Colonic mucosa (tissue), 4 donors: ENCODE measurements at regions not wholly inside any gene's neighbourhood (a gene's known extent, or its start where the extent isn't known, plus 50 kb on each side); places are given as distances from the start of the nearest gene placed in this dataset.

Experiments
- DNase-seq: peaks from one replicate; pipeline ENCODE4 v3.0.0-alpha.2; 2020
- H3K27ac ChIP-seq: fragments of 200-600 bp; one replicate; pipeline ENCODE4 v1.8.0; 2021
- H3K27me3 ChIP-seq: fragments of 200-600 bp; one replicate; pipeline ENCODE4 v1.8.0; 2021
- H3K36me3 ChIP-seq: fragments of 200-600 bp; one replicate; pipeline ENCODE4 v1.8.0; 2021
- H3K4me1 ChIP-seq: fragments of 200-600 bp; one replicate; pipeline ENCODE4 v1.8.0; 2021; ENCODE audit warnings: mild to moderate bottlenecking
- H3K4me3 ChIP-seq: fragments of 200-600 bp; one replicate; pipeline ENCODE4 v1.8.0; 2021
- H3K9ac ChIP-seq, 2 donors: one replicate each; pipeline ENCODE4 v1.7.0; 2013; ENCODE audit warnings: control low read depth in 2 of 2, low read depth in 2 of 2, low read length in 2 of 2
- H3K9me3 ChIP-seq: fragments of 200-600 bp; one replicate; pipeline ENCODE4 v1.8.0; 2021
- intact Hi-C: fragments of 100-400 bp; cut with DNase I; formaldehyde crosslinking; loops from one replicate; pipeline ENCODE4 v1.14.1; 2022
- TF ChIP-seq, protein P1 (sequence below): fragments of 200-600 bp; IDR thresholded peaks from one replicate; pipeline ENCODE4 v1.8.0; 2022; ENCODE audit warnings: antibody characterized with exemption, mild to moderate bottlenecking
- donor health status: healthy.
- donor health status: DM: no; HTN: no; CAD: no.
- donor health status: DM: no; HTN: no; CAD: no.

DNA sequence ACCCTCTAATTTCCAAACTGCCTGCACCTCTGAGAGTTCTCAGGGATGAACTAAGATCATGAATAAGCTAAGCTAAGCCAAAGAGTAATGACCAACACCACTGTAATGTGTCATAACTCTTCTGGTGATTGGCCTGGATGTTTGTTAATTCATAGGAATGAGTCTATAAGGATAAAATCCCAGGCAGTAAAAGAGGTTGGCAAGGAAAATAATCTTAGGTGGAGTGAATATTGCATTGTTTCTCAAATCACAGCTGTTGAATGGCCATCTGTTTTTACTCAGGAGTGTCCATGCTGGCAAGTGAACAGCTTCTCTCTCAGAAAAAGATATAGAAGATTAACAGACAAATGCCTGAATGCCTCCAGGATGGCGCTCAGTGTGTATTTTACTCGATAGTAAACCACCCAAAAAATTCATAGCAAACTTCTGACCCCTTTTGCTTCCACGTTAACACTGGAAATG, 60.8 kb upstream of the GLS start:
- intact Hi-C loops, result no loop called here
- TF ChIP-seq, protein P1, sequence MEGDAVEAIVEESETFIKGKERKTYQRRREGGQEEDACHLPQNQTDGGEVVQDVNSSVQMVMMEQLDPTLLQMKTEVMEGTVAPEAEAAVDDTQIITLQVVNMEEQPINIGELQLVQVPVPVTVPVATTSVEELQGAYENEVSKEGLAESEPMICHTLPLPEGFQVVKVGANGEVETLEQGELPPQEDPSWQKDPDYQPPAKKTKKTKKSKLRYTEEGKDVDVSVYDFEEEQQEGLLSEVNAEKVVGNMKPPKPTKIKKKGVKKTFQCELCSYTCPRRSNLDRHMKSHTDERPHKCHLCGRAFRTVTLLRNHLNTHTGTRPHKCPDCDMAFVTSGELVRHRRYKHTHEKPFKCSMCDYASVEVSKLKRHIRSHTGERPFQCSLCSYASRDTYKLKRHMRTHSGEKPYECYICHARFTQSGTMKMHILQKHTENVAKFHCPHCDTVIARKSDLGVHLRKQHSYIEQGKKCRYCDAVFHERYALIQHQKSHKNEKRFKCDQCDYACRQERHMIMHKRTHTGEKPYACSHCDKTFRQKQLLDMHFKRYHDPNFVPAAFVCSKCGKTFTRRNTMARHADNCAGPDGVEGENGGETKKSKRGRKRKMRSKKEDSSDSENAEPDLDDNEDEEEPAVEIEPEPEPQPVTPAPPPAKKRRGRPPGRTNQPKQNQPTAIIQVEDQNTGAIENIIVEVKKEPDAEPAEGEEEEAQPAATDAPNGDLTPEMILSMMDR, result no peak

DNA sequence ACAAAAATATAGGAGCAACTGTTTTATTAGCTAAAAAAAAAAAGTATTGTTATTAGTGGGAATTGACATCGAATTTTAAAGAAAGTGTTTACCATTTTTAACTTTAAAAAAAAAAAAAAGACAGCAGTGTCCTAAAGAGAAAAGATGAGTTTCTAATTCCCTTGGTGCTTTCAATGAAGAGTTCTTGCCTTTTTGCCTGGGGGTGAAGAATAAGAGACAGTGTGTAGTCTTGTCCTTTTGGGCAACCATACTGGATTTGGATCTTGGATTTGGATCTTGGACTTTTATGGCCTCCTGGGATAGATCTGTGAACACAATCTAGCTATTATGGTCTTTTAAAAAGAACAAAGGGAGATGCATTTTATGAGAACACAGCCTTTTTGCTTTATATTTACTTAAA, 60.2 kb upstream of the GLS start:
- no peak for DNase-seq
- no peak overlapping the region for H3K27ac ChIP-seq
- H3K4me1 ChIP-seq, result no peaks in the 10 kb centered on the region
- H3K36me3 ChIP-seq, result no peaks in the 10 kb centered on the region
- no peak overlapping the region for H3K4me3 ChIP-seq
- intact Hi-C loops, result no loop called here
- no peaks in the 10 kb centered on the region for H3K27me3 ChIP-seq
- H3K9me3 ChIP-seq, result no peaks in the 10 kb centered on the region
- TF ChIP-seq, protein P1, result no peak
- no peak overlapping the region for H3K9ac ChIP-seq

More for the DNA sequence above, 60.8 kb upstream of the GLS start:
- Histone ChIP-seq H3K27me3 (no peaks in the 10 kb centered on the region), H3K9ac (no peak overlapping the region), H3K4me1 (no peaks in the 10 kb centered on the region), H3K9me3 (no peaks in the 10 kb centered on the region), H3K4me3 (no peak overlapping the region), H3K36me3 (no peaks in the 10 kb centered on the region), H3K27ac (no peak overlapping the region)
- no peak for DNase-seq

DNA sequence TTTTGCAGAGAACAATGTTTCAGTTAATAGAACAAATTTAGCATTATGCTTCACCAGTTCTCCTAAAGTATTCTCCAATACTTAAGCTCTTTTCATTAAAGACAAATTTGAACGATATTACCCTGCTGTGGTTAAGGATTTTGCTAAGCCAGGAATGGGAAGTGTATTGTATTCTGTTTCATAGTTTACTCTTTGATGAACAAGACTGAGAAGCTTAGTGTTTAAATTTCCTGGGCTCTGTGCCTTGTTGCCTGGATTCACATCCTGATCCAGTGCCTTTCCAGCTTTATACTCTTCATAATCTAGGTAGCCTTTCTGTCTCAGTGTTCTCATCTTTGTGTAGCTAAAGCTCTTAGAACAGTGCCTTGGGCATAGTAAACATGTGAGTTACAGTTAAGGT, 58.6 kb upstream of the GLS start:
- Histone ChIP-seq H3K4me3 (no peak overlapping the region), H3K27me3 (no peaks in the 10 kb centered on the region), H3K4me1 (no peaks in the 10 kb centered on the region), H3K9ac (no peak overlapping the region), H3K9me3 (no peaks in the 10 kb centered on the region), H3K27ac (no peak overlapping the region), H3K36me3 (no peaks in the 10 kb centered on the region)
- intact Hi-C loops, result no loop called here
- DNase-seq, result no peak
- TF ChIP-seq, protein P1, result no peak

DNA sequence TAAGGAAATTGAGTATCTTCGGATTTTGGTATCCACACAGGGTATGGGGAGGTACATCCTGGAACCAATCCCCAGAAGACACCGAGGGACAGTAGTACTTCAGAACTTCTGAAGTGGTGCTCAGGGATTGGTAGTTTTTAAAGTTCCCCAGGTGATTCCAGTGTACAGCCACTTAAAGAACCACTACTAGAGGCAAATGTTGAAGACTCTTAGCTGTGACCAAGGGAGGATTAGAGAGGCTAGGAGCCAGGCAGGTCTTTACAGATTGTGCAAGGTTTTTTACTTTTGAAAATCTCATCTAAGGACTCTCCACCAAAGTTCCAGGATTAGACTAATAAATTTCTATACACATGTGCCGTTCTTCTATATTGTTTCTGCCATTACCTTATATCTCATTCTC, 52.9 kb upstream of the GLS start:
- Histone ChIP-seq H3K4me1 (no peaks in the 10 kb centered on the region), H3K9me3 (no peaks in the 10 kb centered on the region), H3K27ac (no peak overlapping the region), H3K4me3 (no peak overlapping the region), H3K36me3 (no peaks in the 10 kb centered on the region), H3K27me3 (no peaks in the 10 kb centered on the region), H3K9ac (no peak overlapping the region)
- intact Hi-C loops, result no loop called here
- no peak for DNase-seq
- TF ChIP-seq, protein P1, result no peak

DNA sequence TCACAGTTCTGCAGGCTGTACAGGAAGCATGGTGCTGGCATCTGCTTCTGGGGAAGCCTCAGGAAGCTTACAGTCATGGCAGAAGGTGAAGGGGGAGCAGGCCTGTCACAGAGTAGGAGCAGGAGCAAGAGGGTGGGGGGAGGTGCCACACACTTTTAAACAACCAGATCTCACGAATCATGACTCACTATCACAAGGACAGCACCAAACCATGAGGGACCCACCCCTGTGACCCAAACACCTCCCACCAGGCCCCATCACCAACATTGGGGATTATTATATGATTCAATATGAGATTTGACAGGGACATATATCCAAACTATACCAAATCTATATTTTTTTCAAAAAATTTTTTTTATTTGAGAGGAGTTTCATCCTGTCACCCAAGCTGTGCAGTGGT, 51.0 kb upstream of the GLS start:
- Histone ChIP-seq H3K9ac (no peak overlapping the region), H3K4me1 (no peaks in the 10 kb centered on the region), H3K4me3 (no peak overlapping the region), H3K9me3 (no peaks in the 10 kb centered on the region), H3K27ac (no peak overlapping the region), H3K36me3 (no peaks in the 10 kb centered on the region), H3K27me3 (no peaks in the 10 kb centered on the region)
- intact Hi-C loops, result no loop called here
- TF ChIP-seq, protein P1, result no peak
- no peak for DNase-seq
